ENCODE measurements at regions not wholly inside any gene's neighbourhood (a gene's known extent, or its start where the extent isn't known, plus 50 kb on each side); places are given as distances from the start of the nearest gene placed in this dataset.
"Not testable (repeated sequence)": the region's sequence is repeated elsewhere in the genome, so short reads cannot be mapped to it uniquely, and the experiment has no call there.

DNA sequence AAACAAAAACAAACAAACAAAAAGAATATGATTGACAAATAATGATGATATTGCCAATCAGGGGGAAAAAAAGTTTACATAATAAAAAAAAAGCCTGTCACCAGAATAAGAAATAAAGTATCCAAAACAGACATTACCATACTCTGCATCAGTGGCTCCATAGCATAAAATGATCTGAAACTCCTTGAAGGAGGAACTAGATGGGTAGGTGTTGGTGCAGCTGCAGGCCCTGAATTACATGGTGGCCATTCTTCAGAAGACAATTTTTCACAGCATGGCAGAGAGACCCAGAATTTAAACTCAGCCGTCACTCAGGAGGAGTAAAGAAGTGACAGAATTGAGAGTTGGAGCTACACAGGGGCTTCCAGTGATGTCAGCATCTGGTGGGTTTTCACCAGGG is 60.2 kb downstream of the GLUL start:
- no peak for DNase-seq

DNA sequence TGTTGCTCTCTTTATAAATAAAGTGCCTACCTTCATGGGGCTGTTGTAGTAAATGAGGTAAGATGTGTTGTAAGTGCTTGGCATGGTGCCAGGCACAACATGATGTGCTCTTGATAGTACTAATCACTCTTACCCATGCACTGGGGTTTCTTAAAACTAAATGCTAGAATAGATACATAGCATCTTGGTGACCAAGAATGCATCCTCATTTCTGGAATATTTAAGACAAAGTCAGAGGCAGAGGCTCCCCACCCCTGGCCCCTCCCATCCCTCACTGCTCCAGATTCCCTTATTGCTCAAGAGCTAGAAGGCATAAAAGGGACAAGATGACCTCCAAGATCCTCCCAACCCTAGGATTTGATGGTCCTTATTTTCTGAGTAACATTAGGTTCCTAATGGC is 61.3 kb downstream of the GLUL start:
- DNase-seq: no peak

DNA sequence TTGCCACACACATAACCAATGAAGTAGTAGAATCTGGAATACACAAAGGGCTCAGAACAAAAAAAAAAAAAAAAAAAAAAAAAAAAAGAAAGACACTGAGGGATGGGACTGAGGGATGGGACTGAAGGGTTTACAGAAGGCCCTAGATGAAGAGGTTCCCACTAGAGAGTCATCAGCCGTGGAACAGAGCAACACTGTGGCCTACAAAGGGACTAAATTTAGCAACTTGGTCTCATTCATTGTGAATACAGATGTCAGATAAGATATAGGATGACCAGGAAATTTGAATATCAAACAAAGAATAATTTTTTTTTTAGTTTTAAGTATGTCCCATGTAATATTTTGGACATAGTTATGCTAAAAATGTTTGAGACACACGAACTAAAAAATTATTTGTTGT is 62.1 kb downstream of the GLUL start:
- no peak for DNase-seq

DNA sequence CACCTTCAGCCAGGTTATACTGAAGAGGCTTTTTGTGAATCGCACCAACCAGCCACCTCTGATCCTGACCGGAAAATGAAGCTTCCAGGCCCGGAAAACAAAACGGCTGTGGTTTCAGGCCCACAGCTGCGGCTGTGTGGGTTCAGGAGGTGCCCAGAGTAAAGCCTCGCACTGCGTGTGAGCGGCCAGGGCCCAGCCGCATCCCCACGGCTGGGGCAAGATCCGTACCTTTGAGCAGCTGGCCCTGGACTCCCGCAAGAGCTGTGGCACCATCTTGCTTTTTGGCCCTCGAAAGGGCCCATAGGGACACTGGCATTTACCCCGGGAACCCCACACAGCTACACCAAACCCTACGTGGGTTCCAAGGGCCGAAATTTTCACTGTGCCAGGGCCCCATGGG is 63.0 kb downstream of the GLUL start:
- no peak for DNase-seq

DNA sequence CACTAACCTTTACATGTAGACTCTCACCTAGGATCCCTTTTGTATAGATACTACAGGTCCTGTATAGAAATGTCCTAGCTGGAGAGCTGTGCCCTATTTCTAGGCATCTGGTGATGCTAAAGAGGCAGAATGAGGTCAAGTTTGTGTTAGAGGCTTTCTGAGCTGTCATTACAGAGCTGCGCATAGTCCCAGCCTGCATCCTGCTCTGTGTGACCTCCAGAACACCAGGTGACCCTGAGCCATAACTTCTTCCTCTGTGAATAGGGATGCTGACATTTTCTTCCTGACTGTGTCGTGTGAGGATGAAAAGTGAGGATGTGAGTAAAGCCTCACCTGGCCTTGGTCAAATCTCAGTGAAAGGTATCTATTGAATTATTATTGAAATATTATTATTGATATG is 66.3 kb downstream of the GLUL start:
- DNase-seq: no peak

DNA sequence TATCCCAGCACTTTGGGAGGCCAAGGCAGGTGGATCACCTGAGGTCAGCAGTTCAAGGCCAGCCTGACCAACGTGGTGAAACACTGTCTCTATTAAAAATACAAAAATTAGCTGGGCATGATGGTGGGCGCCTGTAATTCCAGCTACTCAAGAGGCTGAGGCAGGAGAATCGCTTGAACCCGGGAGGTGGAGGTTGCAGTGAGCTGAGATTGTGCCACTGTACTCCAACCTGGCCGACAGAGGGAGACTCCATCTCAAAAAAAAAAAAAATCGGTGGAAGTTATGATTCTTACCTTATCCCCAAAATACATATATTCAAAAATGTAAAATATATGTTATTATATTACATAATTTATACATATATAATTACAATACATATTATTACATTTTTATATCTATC is 70.1 kb downstream of the GLUL start:
- DNase-seq: not testable (repeated sequence)

DNA sequence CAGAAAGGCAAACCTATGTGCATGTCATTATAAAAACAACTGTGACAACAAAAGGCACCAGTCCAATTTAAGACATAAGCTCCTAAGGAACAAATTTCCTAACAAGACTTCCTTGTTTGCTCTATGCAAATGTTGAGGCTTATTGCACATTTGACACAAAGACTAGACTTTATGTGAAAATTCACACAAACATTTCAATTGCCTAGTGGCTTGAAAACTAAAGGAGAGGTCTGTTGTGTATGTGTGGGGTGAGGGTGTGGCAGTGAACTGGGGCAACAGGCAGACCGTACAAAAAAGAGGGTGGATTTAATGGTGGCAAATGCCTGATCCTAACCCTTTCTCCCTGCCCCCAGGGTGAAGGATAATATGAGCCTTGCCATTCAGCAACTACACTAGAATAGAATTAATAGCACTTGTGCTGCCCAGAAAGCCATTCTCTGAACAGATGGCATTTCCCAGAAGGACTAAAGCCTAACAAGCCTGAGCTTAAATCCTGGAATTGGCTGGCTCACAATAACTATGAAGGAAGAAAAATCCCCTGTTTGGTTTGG is 73.9 kb downstream of the GLUL start:
- no peak for DNase-seq

DNA sequence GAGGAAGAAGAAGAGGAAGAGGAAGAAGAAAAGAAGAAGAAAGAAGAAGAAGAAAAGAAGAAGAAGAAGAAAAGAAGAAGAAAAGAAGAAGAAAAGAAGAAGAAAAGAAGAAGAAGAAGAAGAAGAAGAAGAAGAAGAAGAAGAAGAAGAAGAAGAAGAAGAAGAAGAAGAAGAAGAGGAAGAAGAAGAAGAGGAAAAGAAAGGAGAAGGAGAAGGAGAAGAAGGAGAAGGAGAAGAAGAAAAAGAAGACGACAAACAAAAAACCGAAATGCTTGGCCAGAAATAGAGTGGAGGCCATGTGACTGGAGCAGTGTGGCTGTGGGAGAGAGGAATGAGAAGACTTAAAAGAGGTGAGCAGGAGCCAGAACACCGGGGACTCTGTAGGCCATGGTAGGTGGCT is 75.1 kb downstream of the GLUL start:
- not testable (repeated sequence) for DNase-seq

DNA sequence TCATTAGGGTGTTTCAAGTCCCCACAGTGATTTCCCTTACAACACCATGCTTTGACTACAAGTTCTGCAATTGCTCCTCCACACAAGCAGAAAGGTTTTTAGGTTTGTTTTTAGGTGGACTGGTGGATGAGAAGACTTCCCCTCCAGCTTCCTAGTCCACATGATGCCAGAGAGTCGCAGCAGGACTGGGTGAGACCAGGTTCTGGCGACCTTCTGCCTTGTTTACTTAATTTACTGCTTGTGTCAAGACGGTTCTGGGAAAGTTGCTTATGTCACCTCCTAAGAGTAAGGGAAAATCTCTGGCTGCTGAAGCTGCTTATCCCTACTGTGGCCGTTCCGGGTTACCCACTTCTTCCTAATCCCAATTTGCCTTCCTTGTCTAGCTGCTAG is 76.4 kb downstream of the GLUL start:
- DNase-seq: no peak

DNA sequence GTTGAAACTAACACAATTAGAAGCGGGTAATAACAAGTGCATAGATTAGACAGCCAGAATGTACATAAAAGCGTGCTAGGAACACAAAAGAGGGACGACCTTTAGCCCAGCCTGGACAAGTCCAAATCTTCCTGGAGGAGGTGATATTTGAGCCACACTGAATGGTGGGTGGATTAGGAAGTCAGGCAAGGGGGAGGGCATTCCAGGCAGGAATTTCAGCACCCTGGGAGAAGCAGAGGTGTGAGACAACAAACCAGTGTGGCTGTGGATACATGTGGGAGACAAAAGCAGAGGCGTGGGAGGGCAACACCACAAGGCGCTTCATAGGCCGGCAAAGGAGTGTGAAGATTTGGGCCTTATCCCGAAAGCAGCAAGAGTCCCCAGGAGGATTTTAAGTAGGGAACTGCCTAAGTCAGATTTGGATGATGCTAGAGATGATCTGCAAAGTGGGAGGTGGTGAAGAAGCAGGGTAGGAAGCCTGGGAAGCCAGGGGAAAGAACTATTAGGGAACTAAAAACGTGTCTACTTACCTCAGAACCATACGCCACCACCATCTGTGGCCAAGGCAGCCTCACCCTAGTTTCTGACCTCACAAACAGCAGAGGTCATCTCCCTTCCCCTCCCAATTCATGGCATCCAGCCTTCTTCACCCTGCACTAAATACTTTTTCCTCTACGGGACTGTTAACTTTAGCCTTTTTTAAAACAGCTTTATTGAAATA is 81.8 kb downstream of the GLUL start:
- no peak for DNase-seq

DNA sequence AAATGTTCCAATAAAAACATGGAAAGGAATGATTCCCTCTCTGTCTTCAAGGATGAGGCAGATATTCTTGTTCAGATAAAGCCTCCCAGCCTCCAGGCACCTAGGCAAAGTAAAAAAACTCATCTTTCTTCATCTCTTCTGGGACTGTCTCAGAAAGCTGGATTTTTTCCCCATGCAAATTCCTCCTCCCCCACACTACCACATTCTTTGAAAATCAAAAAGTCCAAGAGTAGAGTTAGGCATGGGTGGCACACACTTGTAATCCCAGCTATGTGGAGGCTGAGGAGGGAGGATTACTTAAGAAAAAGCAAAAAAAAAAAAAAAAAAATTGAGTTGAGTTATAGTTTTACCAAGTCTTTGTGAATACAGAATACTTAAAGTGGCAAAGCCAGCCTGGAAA is 82.8 kb downstream of the GLUL start:
- no peak for DNase-seq

DNA sequence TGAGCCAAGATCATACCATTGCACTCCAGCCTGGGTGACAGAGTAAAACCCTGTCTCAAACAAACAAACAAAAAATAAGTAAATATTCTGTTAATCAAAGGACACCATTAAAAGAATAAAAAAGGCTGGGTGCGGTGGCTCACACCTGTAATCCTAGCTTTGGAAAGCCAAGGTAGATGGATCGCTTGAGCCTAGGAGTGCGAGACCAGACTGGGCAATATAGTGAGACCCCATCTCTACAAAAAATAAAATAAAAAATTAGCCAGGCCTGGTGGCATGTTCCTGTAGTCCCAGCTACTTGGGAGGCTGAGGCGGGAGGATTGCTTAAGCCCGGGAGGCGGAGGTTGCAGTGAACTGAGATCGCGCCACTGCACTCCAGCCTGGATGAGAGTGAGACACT is 84.1 kb downstream of the GLUL start:
- DNase-seq: not testable (repeated sequence)

DNA sequence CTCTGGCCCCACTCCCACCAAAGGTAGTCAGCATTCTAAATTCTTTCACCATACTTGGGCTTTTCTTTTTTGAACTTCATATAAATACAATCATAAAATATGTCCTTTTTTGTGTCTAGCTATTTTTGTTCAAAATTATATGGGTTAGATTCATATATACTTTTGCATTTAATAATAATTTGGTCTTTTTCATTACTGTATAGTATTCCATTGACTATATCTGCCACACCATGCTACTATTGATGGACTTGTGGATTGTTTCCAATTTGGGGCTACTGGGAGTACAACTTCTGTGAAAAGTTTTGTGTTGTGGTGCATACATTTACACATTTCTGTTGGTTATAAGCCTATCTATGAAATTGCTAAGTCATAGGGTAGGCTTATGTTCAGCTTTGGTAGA is 85.7 kb downstream of the GLUL start:
- DNase-seq: no peak

DNA sequence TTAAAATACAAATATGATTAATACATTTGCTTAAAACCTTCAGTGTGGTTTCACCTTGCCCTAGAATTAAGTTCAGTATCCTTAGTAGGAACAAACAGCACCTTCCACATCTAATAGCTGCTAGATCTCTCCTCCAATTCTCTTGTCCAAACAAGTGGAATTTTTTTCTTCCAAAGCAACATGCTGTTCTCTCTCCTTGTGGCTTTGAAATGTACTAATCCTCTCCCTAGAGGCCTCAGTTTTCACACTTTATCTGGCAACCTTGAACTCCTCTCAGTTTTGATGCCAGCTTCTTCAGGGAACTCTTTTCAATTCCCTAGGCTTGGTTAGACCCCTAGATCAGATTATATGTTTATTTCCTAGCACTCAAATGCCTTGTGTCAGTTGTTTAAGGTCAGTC is 87.0 kb downstream of the GLUL start:
- no peak for DNase-seq

DNA sequence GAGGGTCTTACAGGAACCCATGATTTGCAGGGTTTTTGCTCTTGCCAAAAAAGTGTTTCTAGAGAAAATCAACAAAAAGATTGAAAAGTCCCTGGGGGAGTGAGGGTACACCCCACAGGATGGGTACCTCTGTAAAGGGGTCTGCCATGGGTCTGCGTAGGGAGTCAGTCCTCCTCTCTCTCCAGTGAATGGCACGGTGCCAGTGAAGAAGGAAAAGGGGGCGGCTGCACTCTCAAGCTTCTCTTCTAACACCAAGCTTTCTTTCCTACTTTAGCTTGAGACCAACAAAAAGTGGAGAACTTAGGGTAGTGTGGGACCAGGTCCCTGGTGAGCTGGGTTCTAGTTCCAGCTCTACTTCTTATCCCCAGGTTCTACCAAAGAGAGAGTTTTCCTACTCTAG is 87.4 kb downstream of the GLUL start:
- DNase-seq: no peak

DNA sequence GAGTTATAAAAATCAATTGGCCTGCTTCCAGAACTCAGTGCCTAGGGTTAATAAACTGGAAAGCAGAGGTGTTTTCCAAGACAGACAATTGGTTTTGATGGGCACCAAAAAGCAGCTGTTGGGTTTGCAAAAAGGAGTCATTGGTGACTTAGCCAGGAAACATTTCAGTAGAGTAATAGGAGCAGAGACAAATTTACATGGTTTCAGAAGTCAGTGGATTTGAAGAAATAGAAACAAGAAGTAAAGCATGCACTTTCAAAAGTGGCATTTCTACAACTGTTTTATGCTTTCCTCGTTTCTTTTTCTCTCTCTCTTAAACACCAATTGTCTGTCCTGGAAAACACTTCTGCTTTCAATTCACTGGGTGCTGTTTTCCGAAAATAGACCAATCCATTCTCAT is 87.8 kb downstream of the GLUL start:
- no peak for DNase-seq

DNA sequence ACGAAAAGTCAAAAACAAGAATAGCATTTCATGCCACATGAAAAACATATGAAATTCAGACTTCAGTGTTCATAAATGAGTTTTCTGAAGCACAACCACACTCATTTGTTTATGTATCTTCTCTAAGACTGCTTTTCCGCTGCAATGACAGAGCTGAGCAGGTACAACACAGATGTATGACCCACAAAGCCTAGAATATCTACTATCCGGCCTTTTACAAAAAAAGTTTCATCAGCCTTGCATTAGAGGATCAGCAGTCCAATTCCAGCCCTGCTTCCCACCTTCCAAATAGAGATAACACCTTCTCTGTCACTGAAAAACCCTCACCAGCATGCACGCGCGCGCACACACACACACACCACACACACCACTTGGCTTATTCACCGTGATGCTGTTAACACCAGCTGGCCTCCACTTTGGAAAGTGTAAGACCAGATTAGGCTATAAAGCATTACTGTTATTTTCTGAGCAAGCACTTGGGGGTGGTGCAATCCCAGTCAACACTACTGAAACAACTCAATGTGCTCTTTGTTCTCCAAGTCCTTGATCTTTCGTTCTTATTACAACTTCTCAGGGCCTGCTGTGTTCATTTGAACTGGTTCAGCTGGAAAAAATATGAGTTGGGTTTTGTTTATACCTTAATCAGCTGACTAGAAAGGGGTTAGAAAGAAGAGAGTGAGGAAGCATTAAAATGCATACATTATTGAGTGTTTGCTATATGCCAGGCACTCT is 90.0 kb downstream of the GLUL start:
- DNase-seq: peak; percentile 23

DNA sequence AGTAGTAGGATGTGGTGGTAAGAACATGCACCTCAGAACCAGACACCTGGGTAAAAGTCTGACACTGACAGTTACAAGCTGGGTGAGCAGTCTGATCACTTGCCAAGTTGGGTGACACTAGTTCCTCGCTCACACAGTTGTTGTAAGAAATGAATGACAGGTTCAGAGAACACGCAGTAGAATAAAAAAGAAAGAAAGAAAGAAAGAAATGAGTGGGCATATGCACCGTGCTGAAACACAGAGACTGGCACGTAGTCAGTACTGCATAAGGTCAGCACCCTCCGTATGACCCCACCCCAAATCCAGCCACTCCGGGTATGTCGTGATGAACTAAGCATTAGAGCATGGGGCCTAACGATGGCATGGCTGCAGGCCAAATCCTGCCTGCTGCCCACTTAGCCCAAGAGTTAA is 90.6 kb downstream of the GLUL start:
- DNase-seq: no peak

DNA sequence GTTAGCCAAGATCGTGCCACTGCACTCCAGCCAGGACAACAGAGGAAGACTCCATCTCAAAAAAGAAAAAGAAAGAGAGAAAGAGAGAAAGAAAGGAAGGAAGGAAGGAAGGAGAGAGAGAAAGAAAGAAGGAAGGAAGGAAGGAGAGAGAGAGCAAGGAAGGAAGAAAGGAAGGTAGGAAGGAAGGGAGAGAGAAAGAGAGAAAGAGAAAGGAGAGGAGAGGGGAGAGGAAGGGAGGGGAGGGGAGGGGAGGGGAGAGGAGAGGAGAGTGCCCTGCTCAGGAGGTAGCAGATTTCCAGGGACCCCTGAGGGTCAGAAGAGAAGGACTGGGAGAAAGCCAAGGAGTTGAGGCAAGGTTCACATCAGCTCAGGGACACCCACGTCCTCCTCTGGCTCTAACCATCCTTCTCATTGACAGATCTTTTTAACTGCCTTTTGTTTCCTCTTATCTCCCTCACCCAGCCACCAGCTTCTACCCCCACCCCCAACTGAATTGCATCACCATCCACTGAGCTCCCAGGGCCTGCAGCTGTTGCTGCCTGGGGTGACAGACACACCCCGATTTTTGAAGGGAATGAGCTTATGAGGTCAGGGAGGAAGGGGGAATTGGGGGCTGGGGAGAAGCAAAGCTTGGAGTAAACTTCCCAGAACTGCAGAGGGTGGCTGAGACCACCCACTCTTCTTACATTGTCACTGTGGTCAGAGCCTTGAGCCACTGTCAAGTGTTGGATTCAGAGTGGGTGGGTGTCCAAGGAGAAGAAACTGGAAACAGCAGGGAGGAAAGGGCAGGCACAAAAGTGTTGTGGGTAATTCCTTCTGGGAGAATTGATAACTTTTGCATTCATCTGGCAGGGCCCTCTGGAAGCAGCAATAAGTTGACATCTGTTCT is 91.6 kb downstream of the GLUL start:
- DNase-seq: peak; percentile 29

DNA sequence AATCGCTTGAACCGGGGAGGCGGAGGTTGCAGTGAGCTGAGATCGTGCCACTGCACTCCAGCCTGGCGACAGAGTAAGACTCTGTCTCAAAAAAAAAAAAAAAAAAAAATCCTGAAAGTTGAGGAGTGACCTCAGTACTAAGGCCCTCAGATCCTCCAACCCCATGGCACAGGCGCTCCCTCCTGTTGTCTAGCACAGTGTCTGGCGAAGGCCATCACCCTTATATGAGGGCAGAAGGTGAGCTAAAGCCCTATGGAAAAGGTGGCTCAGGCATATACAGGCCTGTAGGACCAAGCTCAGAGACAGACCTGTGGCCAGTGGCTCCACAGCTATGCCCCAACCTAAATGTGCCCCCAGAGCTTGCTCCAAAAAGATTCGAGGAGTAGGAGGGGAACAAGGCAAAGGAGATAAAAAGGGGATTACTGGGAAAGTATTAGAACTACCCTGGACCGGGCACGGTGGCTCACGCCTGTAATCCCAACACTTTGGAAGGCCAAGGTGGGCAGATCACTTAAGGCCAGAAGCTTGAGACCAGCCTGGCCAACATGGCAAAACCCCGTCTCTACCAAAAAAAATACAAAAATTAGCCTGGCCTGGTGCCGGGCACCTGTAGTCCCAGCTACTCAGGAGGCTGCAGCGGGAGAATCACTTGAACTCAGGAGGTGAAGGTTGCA is 92.4 kb downstream of the GLUL start:
- not testable (repeated sequence) for DNase-seq

DNA sequence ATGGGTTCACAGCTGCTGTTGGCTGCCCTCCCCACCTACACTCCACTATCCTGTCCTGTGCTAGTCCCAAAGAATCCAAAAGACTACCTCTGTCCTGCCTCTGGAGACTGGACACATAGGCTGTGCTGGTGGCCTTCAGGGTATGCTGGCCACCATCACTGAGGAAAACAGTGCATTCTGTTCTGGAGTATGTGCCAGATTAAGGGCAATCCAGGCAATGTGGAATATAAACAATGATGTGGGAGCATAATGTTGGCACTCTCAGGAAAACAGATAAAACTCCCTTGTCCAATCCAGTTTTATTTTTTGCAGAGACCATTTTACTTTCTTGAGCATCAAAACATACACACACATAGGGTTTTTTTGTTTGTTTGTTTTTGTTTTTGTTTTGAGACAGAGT is 94.3 kb downstream of the GLUL start:
- DNase-seq: no peak

DNA sequence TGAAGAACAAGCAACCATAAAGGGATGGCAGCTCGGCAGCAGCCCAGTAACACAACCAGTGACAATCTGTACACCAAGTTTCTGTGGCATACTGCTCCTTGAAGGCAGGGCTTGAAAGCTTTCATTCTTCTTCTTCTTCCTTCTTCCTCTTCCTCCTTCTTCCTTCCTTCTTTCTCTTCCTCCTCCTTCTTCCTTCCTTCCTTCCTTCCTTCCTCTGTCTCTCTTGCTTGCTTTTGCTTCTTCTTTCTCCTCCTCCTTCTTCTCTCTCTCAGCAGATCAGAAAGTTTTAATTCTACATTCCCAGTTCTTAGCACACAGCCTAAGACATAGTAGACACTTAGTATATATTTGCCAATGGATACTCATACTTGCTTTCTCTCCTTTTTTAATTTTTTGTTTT is 95.9 kb downstream of the GLUL start:
- no peak for DNase-seq

DNA sequence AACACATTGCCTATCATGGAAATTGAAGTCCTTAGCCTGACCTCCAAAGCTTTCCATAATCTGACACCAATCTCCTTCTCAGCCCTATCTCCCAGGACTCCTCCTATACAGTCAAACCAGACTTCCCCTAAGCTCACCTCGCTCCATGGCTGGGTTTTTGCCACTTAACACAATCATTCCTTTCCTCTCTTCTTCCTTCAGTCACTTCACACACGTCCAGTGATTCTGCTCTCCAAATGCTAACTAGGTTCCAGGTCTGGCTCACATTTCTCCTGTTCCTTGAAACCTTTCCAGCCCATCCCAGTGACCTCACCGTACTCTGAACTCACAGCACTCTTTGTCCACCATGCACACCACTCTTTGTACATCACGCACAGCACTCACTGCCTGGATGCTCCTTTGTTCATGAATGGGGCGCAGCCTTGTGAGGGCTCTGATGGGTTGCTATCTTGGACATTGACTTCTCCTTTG is 98.4 kb downstream of the GLUL start:
- DNase-seq: no peak
